ENCODE measurements at regions not wholly inside any gene's neighbourhood (a gene's known extent, or its start where the extent isn't known, plus 50 kb on each side); places are given as distances from the start of the nearest gene placed in this dataset.

DNA sequence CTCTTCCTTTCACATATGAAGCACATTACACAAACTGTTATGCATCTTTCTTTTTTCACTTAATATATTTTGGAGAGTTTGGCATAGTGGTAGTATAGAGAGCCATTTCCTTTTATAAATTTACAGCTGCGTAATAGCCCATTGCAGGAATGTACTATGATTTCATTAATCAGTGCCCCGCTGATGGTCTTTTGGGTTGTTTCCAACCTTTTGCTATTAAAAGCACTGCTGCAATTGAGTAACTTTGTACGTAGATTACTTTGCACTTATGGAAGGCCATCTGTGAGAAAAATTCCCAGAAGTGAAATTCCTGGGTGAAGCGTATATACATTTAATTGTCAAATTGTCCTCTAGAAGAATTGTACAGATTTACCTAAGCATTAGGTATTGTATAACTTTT, 565.3 kb upstream of the ZNF804A start:
- TF ChIP-seq, protein P1, sequence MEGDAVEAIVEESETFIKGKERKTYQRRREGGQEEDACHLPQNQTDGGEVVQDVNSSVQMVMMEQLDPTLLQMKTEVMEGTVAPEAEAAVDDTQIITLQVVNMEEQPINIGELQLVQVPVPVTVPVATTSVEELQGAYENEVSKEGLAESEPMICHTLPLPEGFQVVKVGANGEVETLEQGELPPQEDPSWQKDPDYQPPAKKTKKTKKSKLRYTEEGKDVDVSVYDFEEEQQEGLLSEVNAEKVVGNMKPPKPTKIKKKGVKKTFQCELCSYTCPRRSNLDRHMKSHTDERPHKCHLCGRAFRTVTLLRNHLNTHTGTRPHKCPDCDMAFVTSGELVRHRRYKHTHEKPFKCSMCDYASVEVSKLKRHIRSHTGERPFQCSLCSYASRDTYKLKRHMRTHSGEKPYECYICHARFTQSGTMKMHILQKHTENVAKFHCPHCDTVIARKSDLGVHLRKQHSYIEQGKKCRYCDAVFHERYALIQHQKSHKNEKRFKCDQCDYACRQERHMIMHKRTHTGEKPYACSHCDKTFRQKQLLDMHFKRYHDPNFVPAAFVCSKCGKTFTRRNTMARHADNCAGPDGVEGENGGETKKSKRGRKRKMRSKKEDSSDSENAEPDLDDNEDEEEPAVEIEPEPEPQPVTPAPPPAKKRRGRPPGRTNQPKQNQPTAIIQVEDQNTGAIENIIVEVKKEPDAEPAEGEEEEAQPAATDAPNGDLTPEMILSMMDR (IDR thresholded peaks at IDR 0.05): no peak
- no peak for TF ChIP-seq POLR2A (IDR thresholded peaks at IDR 0.05)
- no peak for TF ChIP-seq EP300 (IDR thresholded peaks at IDR 0.05)
